ENCODE measurements at regions not wholly inside any gene's neighbourhood (a gene's known extent, or its start where the extent isn't known, plus 50 kb on each side); places are given as distances from the start of the nearest gene placed in this dataset.

DNA sequence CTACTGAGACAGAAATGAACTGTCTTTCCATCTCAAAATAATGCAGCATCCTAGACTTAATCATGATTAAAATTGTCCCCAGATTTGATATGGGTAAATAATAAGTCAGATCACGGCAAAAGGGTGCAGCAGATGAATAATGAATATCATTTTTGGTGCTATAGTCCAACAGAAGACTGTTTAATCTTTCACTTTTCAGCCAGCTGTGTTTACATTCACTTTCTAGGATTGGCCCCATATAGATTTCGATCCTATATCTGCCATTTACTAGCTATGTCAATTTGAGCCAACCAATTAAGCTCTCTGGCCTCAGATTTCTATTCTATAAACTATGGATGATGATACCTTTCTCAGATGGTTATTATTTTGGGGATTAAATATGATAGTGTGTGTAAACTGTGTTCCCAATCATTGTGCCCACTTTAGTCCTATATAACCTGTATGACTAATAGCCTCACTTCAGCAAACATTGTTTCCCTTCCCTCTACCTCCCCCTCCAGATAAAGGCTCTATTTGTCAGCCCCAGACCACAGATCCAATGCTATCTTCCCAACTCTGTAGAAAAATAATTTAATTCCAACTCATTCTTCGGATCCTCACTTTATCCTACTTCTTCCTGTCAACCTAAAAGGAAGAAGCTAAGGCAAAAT is 53.6 kb upstream of the NT5E start:
- Mint-ChIP-seq H3K4me3 (no peak overlapping the region), H3K27ac (no peak overlapping the region), H3K4me1 (peaks cover 10% of the 10 kb centered on the region), H3K9me3 (peaks cover 7% of the 10 kb centered on the region), H3K27me3 (no peaks in the 10 kb centered on the region), H3K36me3 (ENCODE audit: low read depth) (peaks cover 2% of the 10 kb centered on the region)
- no peak for DNase-seq
- ATAC-seq, result no peak

DNA sequence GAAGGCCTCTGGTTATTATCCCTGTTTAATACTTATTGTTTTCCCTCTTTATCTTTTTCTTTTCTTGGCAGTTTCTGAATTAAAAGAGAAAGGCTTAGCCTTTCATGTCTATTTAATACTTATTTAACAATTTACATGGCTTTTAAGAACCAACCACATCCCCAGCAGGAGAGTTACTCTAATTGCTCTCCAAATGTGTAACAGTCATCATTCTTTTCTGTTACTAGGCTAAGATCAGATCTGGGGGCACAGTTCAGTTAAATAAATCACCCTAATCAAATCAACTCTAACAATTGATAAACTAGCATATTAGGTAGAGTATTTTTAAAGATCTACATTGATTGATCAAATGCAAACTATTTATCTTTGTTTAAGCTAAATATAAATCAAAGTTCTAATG is 54.1 kb upstream of the NT5E start:
- H3K27me3 Mint-ChIP-seq, result no peaks in the 10 kb centered on the region
- H3K36me3 Mint-ChIP-seq (ENCODE audit: low read depth), result peaks cover 2% of the 10 kb centered on the region
- H3K4me1 Mint-ChIP-seq, result peaks cover 5% of the 10 kb centered on the region
- peaks cover 7% of the 10 kb centered on the region for H3K9me3 Mint-ChIP-seq
- no peak overlapping the region for H3K4me3 Mint-ChIP-seq
- H3K27ac Mint-ChIP-seq, result no peak overlapping the region
- no peak for DNase-seq
- ATAC-seq, result no peak

DNA sequence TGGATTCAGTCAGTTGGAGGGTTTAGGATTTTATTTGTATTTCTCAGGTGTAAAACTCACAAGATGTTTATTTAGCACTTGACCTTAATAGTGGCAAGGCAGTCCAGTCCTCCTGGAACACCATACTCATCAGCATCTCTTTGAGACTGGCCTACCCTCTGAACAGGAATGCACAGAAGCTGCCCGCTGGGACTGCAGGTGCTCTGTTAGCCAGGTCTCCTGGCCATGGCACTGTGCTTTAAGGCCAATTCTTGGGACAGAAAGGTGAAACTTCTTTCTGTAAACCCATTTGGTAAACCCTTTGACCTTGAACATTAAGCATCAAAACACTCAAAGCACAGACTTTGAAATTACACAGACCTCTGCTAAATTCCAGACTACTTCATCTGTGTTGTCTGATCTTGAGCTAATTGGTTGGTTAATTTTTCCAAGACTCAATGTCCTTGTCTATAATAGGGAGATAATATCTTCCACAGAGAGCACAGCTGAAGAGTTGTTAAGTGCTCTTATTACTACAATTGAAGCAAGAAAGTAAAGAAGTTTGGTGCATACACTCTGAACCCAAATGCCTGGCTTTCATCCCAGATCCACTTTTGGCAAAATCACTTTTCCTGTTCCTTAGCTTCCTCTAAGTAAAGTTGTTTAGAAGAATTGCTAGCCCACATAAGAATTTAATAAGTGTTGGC is 54.9 kb upstream of the NT5E start:
- H3K27ac Mint-ChIP-seq, result no peak overlapping the region
- H3K4me1 Mint-ChIP-seq, result peaks cover 2% of the 10 kb centered on the region
- no peak for DNase-seq
- H3K36me3 Mint-ChIP-seq (ENCODE audit: low read depth), result peaks cover 2% of the 10 kb centered on the region
- no peak for ATAC-seq
- H3K27me3 Mint-ChIP-seq, result no peaks in the 10 kb centered on the region
- peaks cover 7% of the 10 kb centered on the region for H3K9me3 Mint-ChIP-seq
- H3K4me3 Mint-ChIP-seq, result no peak overlapping the region

DNA sequence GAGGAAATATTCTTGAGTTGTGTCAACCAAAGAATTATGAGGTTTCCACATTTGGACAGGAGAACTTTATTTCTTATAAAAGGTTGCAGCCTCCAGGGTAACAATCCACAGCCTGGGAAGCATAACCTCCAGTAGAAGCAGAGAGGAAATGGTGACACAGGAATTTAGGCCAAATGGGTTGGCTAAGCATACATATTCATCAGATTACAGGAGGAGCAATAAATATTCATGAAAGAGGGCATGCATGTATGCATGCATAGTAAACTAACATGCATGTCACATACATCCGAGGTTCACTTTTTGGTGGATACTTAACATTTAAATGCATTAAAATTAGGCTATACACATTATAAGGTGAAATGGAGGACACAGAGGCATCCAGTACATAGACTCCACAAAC is 55.7 kb upstream of the NT5E start:
- Mint-ChIP-seq H3K4me1 (peaks cover 10% of the 10 kb centered on the region), H3K36me3 (ENCODE audit: low read depth) (peaks cover 2% of the 10 kb centered on the region), H3K4me3 (no peak overlapping the region), H3K9me3 (peaks cover 7% of the 10 kb centered on the region), H3K27ac (no peak overlapping the region), H3K27me3 (no peaks in the 10 kb centered on the region)
- no peak for DNase-seq
- no peak for ATAC-seq

DNA sequence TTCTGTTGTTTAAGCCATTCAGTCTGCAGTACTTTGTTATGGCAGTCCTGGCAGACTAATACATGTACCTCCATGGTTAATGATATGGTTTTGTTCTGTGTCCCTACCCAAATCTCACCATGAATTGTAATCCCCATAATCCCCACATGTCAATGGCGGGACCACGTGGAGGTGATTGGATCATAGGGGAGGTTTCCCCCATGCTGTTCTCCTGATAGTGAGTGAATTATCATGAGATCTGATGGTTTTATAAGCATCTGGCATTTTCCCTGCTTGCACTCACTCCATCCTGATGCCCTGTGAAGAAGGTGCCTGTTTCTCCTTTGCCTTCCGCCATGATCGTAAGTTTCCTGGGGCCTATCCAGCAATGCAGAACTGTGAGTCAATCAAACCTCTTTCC is 57.5 kb upstream of the NT5E start:
- H3K36me3 Mint-ChIP-seq (ENCODE audit: low read depth), result no peaks in the 10 kb centered on the region
- DNase-seq (no peak), ATAC-seq (no peak)
- H3K9me3 Mint-ChIP-seq, result peaks cover under 1% of the 10 kb centered on the region
- H3K4me3 Mint-ChIP-seq, result no peak overlapping the region
- H3K27me3 Mint-ChIP-seq, result no peaks in the 10 kb centered on the region
- H3K27ac Mint-ChIP-seq, result no peak overlapping the region
- peaks cover 20% of the 10 kb centered on the region for H3K4me1 Mint-ChIP-seq

DNA sequence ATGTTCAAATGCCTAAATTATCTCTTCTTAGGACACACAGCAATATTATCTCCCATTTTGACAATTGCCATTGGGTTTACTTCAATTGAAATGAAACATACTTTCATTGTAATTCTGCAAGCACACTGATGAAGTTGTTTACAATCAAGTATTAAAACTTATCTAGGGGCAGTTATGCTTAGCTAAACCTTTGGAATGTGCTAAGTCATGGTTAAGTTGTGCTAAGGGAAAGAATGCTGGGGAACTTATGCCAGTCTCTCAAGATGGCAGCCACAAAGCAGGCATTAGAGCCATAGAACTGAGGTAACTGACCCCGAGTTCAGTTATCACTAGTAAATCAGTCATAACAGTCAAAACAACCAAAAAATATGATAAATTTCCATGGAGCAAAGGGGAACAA is 59.1 kb upstream of the NT5E start:
- H3K4me3 Mint-ChIP-seq, result no peak overlapping the region
- ATAC-seq (no peak), DNase-seq (no peak)
- H3K4me1 Mint-ChIP-seq, result peaks cover 20% of the 10 kb centered on the region
- H3K27me3 Mint-ChIP-seq, result no peaks in the 10 kb centered on the region
- no peaks in the 10 kb centered on the region for H3K9me3 Mint-ChIP-seq
- H3K36me3 Mint-ChIP-seq (ENCODE audit: low read depth), result no peaks in the 10 kb centered on the region
- H3K27ac Mint-ChIP-seq, result no peak overlapping the region

DNA sequence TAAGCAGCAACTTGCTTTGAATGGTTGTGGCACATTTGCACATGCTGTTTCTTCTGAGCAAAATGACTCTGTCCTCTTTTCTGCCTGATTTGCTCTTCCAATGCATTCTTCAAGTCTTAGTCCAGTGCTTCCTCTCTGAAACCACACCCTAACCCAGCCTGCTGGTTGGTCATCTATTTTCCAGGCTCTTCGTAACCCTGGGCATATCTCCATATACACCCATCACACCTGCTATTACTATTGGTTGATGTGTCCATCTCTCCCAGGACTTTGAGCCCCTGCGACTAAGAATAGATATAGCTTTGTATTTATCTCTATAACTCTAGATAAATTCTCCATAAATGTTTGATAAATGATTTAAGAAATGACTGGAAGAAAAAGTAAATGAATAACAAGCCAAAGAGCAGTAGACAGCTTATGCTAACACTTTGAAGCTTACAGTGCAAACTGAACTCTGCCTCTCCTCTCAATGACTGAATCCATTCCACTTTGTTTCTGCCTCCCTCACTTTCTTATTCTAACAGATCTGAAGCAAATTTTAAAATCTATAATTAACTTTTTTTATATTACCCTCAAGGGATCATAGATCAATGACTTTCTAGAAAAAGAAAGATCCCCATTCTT is 59.7 kb upstream of the NT5E start:
- Mint-ChIP-seq H3K27ac (no peak overlapping the region), H3K4me3 (no peak overlapping the region), H3K4me1 (peaks cover 21% of the 10 kb centered on the region), H3K36me3 (ENCODE audit: low read depth) (no peaks in the 10 kb centered on the region), H3K9me3 (no peaks in the 10 kb centered on the region), H3K27me3 (no peaks in the 10 kb centered on the region)
- ATAC-seq (no peak), DNase-seq (no peak)

DNA sequence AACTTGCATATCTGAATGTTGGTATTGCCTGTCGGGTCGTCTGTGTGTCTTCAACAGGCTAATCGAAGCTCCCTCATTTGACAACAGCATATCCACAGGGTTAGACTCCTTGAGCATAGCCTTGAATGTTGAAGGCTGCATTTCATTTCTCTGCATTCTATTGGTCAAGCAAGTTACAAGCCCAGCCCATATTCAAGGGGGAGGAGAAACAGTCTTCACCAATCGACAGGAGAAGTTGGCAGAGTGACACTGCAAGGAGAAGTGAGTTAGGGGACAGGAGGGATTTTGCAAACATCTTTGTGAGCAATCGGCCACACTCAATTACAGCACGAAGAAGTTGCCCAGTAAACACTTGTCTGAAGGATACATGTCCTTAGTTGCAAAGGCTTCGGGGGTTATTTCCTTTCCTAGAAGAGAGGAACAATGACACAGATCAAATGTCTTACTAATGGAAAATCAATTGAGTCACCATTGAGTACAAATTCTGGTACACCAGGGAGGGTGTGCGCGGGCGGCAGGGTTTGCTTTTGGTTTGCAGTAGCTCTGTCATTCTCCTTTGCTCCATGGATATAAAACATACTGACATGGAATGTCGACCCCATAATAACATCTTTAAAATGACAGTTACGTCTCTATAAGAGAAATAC is 60.6 kb upstream of the NT5E start:
- H3K27ac Mint-ChIP-seq, result no peak overlapping the region
- peaks cover 22% of the 10 kb centered on the region for H3K4me1 Mint-ChIP-seq
- H3K4me3 Mint-ChIP-seq, result no peak overlapping the region
- DNase-seq, result peak; percentile 44
- peak; percentile 92 for ATAC-seq
- no peaks in the 10 kb centered on the region for H3K27me3 Mint-ChIP-seq
- no peaks in the 10 kb centered on the region for H3K36me3 Mint-ChIP-seq (ENCODE audit: low read depth)
- H3K9me3 Mint-ChIP-seq, result no peaks in the 10 kb centered on the region

DNA sequence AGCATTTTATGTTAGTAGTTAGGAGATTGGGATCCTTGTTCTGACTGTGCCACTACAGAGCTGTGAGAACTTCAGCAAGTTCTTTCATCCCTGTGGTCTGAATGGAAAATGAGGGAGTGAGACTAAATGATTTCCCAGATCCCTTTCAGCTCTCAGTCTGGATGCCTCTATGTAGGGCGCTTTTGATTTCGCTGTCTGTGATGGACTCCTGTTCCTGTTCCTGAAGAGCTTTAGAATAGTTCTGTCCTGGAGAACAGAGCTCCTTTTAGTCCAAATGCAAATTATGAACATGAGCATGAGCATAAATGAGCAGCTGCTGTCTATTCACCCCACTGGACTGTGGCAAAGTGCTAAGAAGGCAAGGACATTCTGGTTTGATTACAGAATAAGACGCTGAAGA is 61.4 kb upstream of the NT5E start:
- H3K9me3 Mint-ChIP-seq, result no peaks in the 10 kb centered on the region
- H3K27ac Mint-ChIP-seq, result no peak overlapping the region
- no peak for ATAC-seq
- H3K27me3 Mint-ChIP-seq, result no peaks in the 10 kb centered on the region
- no peak overlapping the region for H3K4me3 Mint-ChIP-seq
- DNase-seq, result no peak
- H3K36me3 Mint-ChIP-seq (ENCODE audit: low read depth), result no peaks in the 10 kb centered on the region
- H3K4me1 Mint-ChIP-seq, result peaks cover 22% of the 10 kb centered on the region

DNA sequence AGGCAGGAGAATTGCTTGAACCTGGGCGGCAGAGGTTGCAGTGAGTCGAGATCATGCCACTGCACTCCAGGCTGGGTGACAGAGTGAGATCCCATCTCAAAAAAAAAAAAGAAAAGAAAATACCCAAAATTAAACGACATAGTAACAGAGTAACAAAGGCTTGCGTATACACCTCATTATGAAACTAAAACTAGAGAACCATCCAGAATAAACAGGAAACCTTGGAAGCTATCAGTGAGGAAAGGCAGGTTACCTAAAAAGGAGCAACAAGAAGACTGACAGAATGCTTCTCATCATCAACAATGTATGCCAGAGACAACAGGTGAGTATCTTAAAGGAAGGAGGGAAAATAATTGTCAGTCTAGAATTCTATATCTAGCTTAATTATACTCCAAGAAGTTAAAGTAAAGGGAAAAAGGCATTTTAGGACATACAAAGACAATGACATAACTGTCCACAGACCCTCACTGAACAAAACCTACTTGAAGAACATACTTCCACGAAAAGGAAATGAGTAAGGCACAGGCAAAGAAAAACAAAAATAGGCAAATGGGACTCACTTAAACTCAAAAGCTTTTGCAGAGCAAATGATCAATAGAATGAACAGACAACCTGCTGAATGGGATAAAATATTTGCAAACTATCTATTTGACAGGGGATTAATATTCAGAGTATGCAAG is 64.1 kb upstream of the NT5E start:
- Mint-ChIP-seq H3K27me3 (no peaks in the 10 kb centered on the region), H3K36me3 (ENCODE audit: low read depth) (no peaks in the 10 kb centered on the region), H3K4me1 (peaks cover 22% of the 10 kb centered on the region), H3K4me3 (no peak overlapping the region), H3K27ac (no peak overlapping the region), H3K9me3 (no peaks in the 10 kb centered on the region)
- no peak for ATAC-seq
- no peak for DNase-seq

DNA sequence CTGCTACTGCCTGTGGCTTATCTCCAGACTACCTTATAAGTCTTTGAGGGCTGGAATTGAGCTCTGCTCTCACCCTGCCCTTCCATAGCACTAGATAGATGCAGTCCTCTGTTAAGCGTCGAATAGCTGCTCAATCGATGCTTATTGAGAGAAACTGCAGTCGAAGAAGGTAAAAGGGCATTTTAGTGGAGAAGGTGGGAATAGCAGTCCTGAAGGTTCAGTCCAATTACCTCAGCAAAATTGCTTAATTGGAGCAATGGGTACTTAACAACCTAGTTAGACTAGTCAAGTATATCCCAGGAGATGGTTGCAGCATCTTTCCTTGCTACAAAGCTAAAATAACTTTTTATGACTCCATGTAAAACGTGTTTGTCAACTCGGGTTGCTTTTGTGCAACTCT is 66.8 kb upstream of the NT5E start:
- Mint-ChIP-seq H3K27me3 (no peaks in the 10 kb centered on the region), H3K4me3 (no peak overlapping the region), H3K9me3 (peaks cover 5% of the 10 kb centered on the region), H3K36me3 (ENCODE audit: low read depth) (no peaks in the 10 kb centered on the region), H3K27ac (no peak overlapping the region), H3K4me1 (peaks cover 2% of the 10 kb centered on the region)
- DNase-seq, result no peak
- no peak for ATAC-seq

DNA sequence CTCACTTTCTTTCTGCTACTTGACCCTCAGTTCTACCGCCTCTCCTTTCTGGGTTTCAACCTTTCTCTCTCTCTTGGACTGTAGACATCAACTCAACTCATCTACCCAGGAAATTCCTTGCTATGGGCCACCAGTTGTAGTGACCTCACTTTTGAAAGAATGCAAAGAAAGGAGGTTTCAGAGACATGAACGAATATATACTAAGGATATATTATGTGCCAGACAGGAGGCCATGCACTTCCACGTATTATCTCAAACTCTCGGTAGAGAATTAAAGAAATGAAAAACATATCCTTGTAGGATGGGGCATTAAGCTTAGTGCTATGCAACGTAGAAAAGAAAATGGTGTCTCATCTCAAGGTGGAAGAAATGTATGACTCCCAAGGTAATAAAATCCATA is 67.3 kb upstream of the NT5E start:
- H3K36me3 Mint-ChIP-seq (ENCODE audit: low read depth), result no peaks in the 10 kb centered on the region
- peaks cover 2% of the 10 kb centered on the region for H3K4me1 Mint-ChIP-seq
- DNase-seq, result no peak
- H3K9me3 Mint-ChIP-seq, result peaks cover 5% of the 10 kb centered on the region
- H3K27ac Mint-ChIP-seq, result no peak overlapping the region
- H3K27me3 Mint-ChIP-seq, result no peaks in the 10 kb centered on the region
- no peak for ATAC-seq
- no peak overlapping the region for H3K4me3 Mint-ChIP-seq

DNA sequence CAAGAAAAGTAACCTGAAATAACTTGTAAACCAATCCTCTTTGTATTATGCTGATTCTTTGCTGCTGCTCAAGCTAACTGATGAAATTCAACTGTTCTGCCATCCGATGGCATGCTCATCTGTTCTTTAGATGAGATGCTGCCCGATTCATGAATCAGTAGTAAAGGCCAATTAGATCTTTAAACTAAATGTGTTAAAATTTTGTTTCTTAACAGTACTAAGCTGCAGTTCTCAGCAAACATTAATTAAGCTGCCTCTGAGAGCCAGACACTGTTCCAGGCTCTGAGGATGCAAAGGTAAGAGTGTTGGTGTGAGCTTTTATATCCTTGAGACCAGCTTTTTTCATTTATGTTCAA is 77.0 kb upstream of the NT5E start:
- H3K4me1 Mint-ChIP-seq, result peaks cover 6% of the 10 kb centered on the region
- no peaks in the 10 kb centered on the region for H3K27me3 Mint-ChIP-seq

DNA sequence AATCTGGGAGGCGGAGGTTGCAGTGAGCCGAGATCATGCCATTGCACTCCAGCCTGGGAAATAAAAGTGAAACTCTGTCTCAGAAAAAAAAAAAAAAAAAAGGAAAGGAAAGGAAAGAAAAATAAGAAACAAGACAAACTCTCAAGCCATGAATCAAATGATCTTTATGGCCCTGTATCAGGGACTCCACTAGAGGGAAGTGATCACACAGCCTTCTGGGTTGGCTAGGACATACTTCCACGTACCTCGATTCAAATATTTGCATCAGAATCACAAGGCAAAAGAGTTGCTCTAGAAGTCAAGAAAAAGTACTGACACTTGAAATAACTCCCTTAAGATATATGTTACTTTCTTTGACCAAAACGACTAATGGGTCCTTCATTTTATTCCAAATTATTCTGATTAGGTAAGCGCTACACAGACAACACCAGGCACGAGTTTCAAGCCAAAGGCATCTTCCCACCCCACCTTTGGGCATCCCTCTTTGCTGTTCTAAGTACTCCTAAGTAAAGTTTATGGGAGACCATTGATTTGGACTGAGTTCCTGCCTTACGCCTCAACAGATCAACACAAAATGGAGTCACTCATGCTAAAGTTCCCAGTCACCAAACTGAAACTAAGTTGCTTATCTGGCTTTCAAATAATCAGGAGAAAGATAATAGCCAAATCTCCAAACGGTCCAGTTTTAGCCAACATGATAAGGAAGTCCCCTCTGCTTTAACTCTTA is 77.5 kb upstream of the NT5E start:
- no peaks in the 10 kb centered on the region for H3K27me3 Mint-ChIP-seq
- H3K27ac Mint-ChIP-seq, result no peak overlapping the region
- no peak overlapping the region for H3K4me3 Mint-ChIP-seq
- peak; percentile 49 for ATAC-seq
- no peaks in the 10 kb centered on the region for H3K9me3 Mint-ChIP-seq
- peaks cover 7% of the 10 kb centered on the region for H3K4me1 Mint-ChIP-seq
- no peaks in the 10 kb centered on the region for H3K36me3 Mint-ChIP-seq (ENCODE audit: low read depth)
- no peak for DNase-seq

More for the DNA sequence above, 77.0 kb upstream of the NT5E start:
- DNase-seq (no peak), ATAC-seq (no peak)
- no peaks in the 10 kb centered on the region for H3K9me3 Mint-ChIP-seq
- H3K27ac Mint-ChIP-seq, result no peak overlapping the region
- H3K4me3 Mint-ChIP-seq, result no peak overlapping the region
- H3K36me3 Mint-ChIP-seq (ENCODE audit: low read depth), result no peaks in the 10 kb centered on the region

All from activated naive CD8-positive, alpha-beta T cell treated with anti-CD3 and anti-CD28 coated beads, Interleukin-2, amount 50 U/mL, for 24 hours (primary cell).